CD14-positive monocyte (primary cell): ENCODE measurements at regions not wholly inside any gene's neighbourhood (a gene's known extent, or its start where the extent isn't known, plus 50 kb on each side); places are given as distances from the start of the nearest gene placed in this dataset.

ENCODE experiments used
- DNase-seq, 3 donors: peaks; one replicate each; pipeline ENCODE4 v3.0.0-alpha.2; 2011 to 2022
- H2AFZ ChIP-seq: 2 replicates; pipeline ENCODE4 v1.6.0; 2012; ENCODE audit warnings: mild to moderate bottlenecking, low read depth, low read length, inconsistent platforms; ENCODE audit not compliant: insufficient read depth, poor library complexity, severe bottlenecking
- H3K27ac ChIP-seq, 2 donors: 1 replicate in 1 of 2; 2 replicates in 1 of 2; pipeline ENCODE4 v1.5.1; 2012 to 2013; ENCODE audit warnings: low read length in 2 of 2, control low read depth in 1 of 2, inconsistent platforms in 1 of 2, low read depth in 1 of 2, mild to moderate bottlenecking in 1 of 2
- H3K27me3 ChIP-seq, 2 donors: one replicate each; pipeline versions ENCODE4 v1.6.0 to v1.6.1; 2011 to 2013; ENCODE audit warnings: low read length in 2 of 2; ENCODE audit not compliant: control insufficient read depth in 2 of 2, insufficient read depth in 2 of 2
- H3K36me3 ChIP-seq, 2 donors: replicated peaks in 1 of 2; 1 replicate in 1 of 2; 2 replicates in 1 of 2; pipeline versions ENCODE4 v1.5.1 to v1.6.1; 2012 to 2013; ENCODE audit warnings: low read length in 2 of 2, control low read depth in 1 of 2, inconsistent platforms in 1 of 2, mild to moderate bottlenecking in 1 of 2; ENCODE audit not compliant: insufficient read depth in 2 of 2, control insufficient read depth in 1 of 2
- H3K4me1 ChIP-seq, 2 donors: 1 replicate in 1 of 2; 2 replicates in 1 of 2; pipeline versions ENCODE4 v1.5.1 to v1.6.1; 2012 to 2013; ENCODE audit warnings: low read length in 2 of 2, control low read depth in 1 of 2, inconsistent platforms in 1 of 2, mild to moderate bottlenecking in 1 of 2, moderate library complexity in 1 of 2; ENCODE audit not compliant: insufficient read depth in 2 of 2, control insufficient read depth in 1 of 2
- H3K4me2 ChIP-seq: replicated peaks from 2 replicates; pipeline ENCODE3; 2012; ENCODE audit warnings: low read length, moderate library complexity, mild to moderate bottlenecking; ENCODE audit not compliant: poor library complexity, severe bottlenecking; ENCODE audit errors: extremely low read depth
- H3K4me3 ChIP-seq, 3 experiments: fragments of 200-600 bp in 1 of 3; sonication (generic) in 1 of 3; replicated peaks in 1 of 3; 1 replicate in 2 of 3; 2 replicates in 1 of 3; pipeline ENCODE4 v1.5.1; 2011 to 2013; ENCODE audit warnings: low read length in 3 of 3, mild to moderate bottlenecking in 3 of 3, control low read depth in 2 of 3, low read depth in 2 of 3, inconsistent platforms in 1 of 3, moderate library complexity in 1 of 3
- H3K79me2 ChIP-seq: 2 replicates; pipeline ENCODE4 v1.6.0; 2012; ENCODE audit warnings: mild to moderate bottlenecking, control low read depth, inconsistent platforms, low read length, moderate library complexity; ENCODE audit not compliant: insufficient read depth
- H3K9ac ChIP-seq: 2 replicates; pipeline ENCODE4 v1.6.0; 2017; ENCODE audit warnings: low read length, mild to moderate bottlenecking; ENCODE audit not compliant: insufficient read depth, poor library complexity, severe bottlenecking
- H3K9me3 ChIP-seq, 2 donors: replicated peaks in 1 of 2; 1 replicate in 1 of 2; 2 replicates in 1 of 2; pipeline versions ENCODE4 v1.5.1 to v1.6.1; 2012 to 2013; ENCODE audit warnings: low read length in 2 of 2, control low read depth in 1 of 2; ENCODE audit not compliant: control insufficient read depth in 1 of 2, insufficient read depth in 1 of 2
- H4K20me1 ChIP-seq: 2 replicates; pipeline ENCODE4 v1.6.0; 2012; ENCODE audit warnings: mild to moderate bottlenecking, low read length, control low read depth, moderate library complexity; ENCODE audit not compliant: insufficient read depth
- H3K27ac Mint-ChIP-seq, 7 donors: one replicate each; pipeline ENCODE4 v1.8.0; 2020; ENCODE audit warnings: mild to moderate bottlenecking in 7 of 7, mixed read lengths in 7 of 7, moderate library complexity in 6 of 7, inconsistent platforms in 2 of 7
- H3K27me3 Mint-ChIP-seq, 3 donors: one replicate each; pipeline ENCODE4 v1.8.0; 2021 to 2022; ENCODE audit warnings: low read depth in 3 of 3, mild to moderate bottlenecking in 3 of 3, mixed read lengths in 3 of 3, moderate library complexity in 3 of 3, inconsistent platforms in 1 of 3
- H3K36me3 Mint-ChIP-seq, 2 donors: one replicate each; pipeline ENCODE4 v1.8.0; 2020; ENCODE audit warnings: mixed read lengths in 2 of 2, inconsistent platforms in 1 of 2, mild to moderate bottlenecking in 1 of 2
- H3K4me1 Mint-ChIP-seq: one replicate; pipeline ENCODE4 v1.8.0; 2020; ENCODE audit warnings: mild to moderate bottlenecking, mixed read lengths
- H3K4me3 Mint-ChIP-seq, 2 donors: one replicate each; pipeline ENCODE4 v1.8.0; 2020; ENCODE audit warnings: mild to moderate bottlenecking in 2 of 2, mixed read lengths in 2 of 2, moderate library complexity in 1 of 2
- H3K9me3 Mint-ChIP-seq, 7 donors: one replicate each; pipeline ENCODE4 v1.8.0; 2020 to 2022; ENCODE audit warnings: mixed read lengths in 7 of 7, mild to moderate bottlenecking in 6 of 7, moderate library complexity in 6 of 7, inconsistent platforms in 2 of 7
- CTCF ChIP-seq: fragments of 200-600 bp; IDR thresholded peaks from one replicate; pipeline ENCODE4 v1.8.0; 2022; ENCODE audit warnings: antibody characterized with exemption, mild to moderate bottlenecking
- WGBS: methylation state at CpG from one replicate; pipeline ENCODE4 v1.1.5; 2013; ENCODE audit warnings: missing lambda C conversion rate; ENCODE audit not compliant: insufficient coverage; 5-methylcytosine and 5-hydroxymethylcytosine counted together
- intact Hi-C, 2 donors: fragments of 100-400 bp; cut with micrococcal nuclease; formaldehyde crosslinking; loops; one replicate each; pipeline versions ENCODE4 v1.15.0 to v1.15.1; 2023

DNA sequence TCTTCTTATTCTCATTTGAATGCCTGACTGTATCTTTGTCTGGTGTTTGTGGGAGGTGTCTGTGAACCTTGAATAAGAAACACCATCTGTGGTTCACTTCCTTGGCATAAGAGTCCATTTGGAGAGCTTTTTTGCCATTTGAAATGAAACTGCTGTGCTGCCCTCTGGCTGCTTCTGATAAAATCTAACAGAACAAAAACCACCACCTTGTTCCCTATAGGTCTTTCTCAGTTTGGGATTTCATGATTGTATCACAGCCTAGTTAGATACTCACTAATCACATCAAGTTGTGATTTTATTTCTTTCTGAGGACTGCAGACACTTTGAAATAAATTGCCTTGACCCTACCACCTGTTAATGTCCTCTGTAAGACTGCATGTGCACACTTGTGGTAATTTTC is 102.7 kb upstream of the FAM13C start:
- Histone ChIP-seq H3K79me2 (no peaks in the 10 kb centered on the region), H3K4me2 (no peak overlapping the region), H3K4me1 (no peaks in the 10 kb centered on the region), H3K36me3 (no peaks in the 10 kb centered on the region), H3K4me3 (no peak overlapping the region), H3K9me3 (no peaks in the 10 kb centered on the region), H3K27me3 (no peaks in the 10 kb centered on the region), H4K20me1 (no peaks in the 10 kb centered on the region), H3K9ac (no peak overlapping the region), H3K27ac (no peak overlapping the region), H2AFZ (no peak overlapping the region)
- H3K27me3 Mint-ChIP-seq: peaks cover 0 to 1% (median 0%) of the 10 kb centered on the region in 3 donors
- H3K9me3 Mint-ChIP-seq: peaks cover 0 to 3% (median under 1%) of the 10 kb centered on the region in 7 donors
- H3K36me3 Mint-ChIP-seq: no peaks in the 10 kb centered on the region
- intact Hi-C loops: no loop called here
- DNase-seq: no peak
- H3K4me1 Mint-ChIP-seq: no peaks in the 10 kb centered on the region
- no peak for TF ChIP-seq CTCF
- no peak overlapping the region for H3K4me3 Mint-ChIP-seq
- H3K27ac Mint-ChIP-seq: no peak overlapping the region

DNA sequence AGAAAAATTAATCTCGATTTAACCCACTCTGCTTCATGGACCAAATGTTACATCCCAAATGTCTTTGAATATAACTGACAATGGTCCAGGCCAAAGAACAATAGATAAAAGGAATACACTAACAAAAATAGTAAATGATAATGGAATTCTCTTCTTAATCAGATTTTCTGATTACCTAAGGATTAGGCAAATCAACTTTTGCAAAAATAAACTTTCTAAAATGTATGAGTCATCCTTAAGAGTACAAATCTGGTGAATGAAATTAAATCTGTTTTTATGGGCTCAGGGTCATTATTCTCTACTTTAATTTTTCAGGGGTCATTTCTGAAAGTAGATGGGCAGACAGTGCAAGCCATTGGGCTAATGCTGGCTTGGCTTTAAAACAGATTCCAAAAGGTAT is 102.1 kb upstream of the FAM13C start:
- no peak overlapping the region for H3K4me3 Mint-ChIP-seq
- H3K9me3 Mint-ChIP-seq: peaks cover 0 to 2% (median 0%) of the 10 kb centered on the region in 7 donors

More for the DNA sequence above, 102.1 kb upstream of the FAM13C start:
- no peak for DNase-seq
- Histone ChIP-seq H3K4me1 (no peaks in the 10 kb centered on the region), H2AFZ (no peak overlapping the region), H3K4me3 (no peak overlapping the region), H3K4me2 (no peak overlapping the region), H4K20me1 (no peaks in the 10 kb centered on the region), H3K79me2 (no peaks in the 10 kb centered on the region), H3K27ac (no peak overlapping the region), H3K27me3 (no peaks in the 10 kb centered on the region), H3K9ac (no peak overlapping the region), H3K36me3 (no peaks in the 10 kb centered on the region), H3K9me3 (no peaks in the 10 kb centered on the region)
- Mint-ChIP-seq H3K4me1 (no peaks in the 10 kb centered on the region), H3K27ac (no peak overlapping the region), H3K36me3 (no peaks in the 10 kb centered on the region), H3K27me3 (peaks cover 0 to 1% (median 0%) of the 10 kb centered on the region in 3 donors)
- TF ChIP-seq CTCF: no peak
- intact Hi-C loops: no loop called here
- no CpG with 5 or more reads among the region's 1 CpG for WGBS
